ENCODE measurements at regions not wholly inside any gene's neighbourhood (a gene's known extent, or its start where the extent isn't known, plus 50 kb on each side); places are given as distances from the start of the nearest gene placed in this dataset.

DNA sequence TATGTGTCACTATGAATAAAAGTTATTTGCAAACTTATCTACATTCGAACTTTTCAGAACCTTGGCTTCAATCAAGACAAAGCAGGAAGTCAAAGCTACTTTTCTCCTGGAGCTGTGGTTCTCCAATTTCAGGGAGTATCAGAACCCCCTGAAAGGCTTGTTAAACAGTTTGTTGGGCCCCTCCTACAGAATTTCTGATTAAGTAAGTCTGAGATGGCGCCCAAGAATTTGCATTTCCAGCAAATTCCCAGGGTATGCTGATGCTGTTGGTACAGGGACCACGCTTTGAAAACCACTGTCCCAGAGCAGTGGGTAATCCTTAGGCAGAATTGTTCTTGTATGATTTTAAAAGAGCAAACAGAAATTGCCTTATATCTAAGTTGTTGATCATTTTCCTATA is 189.9 kb upstream of the KCNG1 start:
- peaks cover 19% of the 10 kb centered on the region for H3K9me3 Mint-ChIP-seq
- no peak for DNase-seq
- H3K4me3 Mint-ChIP-seq: no peak overlapping the region
- TF ChIP-seq, protein P1, sequence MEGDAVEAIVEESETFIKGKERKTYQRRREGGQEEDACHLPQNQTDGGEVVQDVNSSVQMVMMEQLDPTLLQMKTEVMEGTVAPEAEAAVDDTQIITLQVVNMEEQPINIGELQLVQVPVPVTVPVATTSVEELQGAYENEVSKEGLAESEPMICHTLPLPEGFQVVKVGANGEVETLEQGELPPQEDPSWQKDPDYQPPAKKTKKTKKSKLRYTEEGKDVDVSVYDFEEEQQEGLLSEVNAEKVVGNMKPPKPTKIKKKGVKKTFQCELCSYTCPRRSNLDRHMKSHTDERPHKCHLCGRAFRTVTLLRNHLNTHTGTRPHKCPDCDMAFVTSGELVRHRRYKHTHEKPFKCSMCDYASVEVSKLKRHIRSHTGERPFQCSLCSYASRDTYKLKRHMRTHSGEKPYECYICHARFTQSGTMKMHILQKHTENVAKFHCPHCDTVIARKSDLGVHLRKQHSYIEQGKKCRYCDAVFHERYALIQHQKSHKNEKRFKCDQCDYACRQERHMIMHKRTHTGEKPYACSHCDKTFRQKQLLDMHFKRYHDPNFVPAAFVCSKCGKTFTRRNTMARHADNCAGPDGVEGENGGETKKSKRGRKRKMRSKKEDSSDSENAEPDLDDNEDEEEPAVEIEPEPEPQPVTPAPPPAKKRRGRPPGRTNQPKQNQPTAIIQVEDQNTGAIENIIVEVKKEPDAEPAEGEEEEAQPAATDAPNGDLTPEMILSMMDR (IDR thresholded peaks at IDR 0.05): no peak
- peaks cover 33% of the 10 kb centered on the region for H3K4me1 Mint-ChIP-seq
- H3K27ac Mint-ChIP-seq: no peak overlapping the region
- H3K36me3 Mint-ChIP-seq (ENCODE audit: low read depth): no peaks in the 10 kb centered on the region
- H3K27me3 Mint-ChIP-seq (ENCODE audit: low read depth, poor library complexity): peaks cover 10% of the 10 kb centered on the region

DNA sequence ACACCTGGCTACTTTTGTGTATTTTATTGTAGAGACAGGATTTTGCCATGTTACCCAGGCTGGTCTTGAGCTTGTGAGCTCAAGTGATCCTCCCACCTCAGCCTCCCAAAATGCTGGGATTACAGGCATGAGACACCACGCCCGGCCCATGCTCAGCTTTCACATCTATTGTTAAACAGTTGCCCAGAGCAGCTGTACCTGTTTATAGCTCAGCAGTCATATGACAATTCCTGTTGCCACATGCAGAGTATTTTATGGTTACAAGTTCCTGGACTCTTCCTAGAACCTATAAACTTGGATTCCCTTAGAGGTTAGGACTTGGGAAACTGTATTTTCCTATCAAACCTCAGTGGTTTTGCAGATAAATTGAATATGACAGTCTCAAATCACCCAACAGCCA is 188.3 kb upstream of the KCNG1 start:
- TF ChIP-seq, protein P1 (IDR thresholded peaks at IDR 0.05): no peak
- peaks cover 33% of the 10 kb centered on the region for H3K4me1 Mint-ChIP-seq
- no peaks in the 10 kb centered on the region for H3K36me3 Mint-ChIP-seq (ENCODE audit: low read depth)
- H3K9me3 Mint-ChIP-seq: peaks cover 2% of the 10 kb centered on the region
- no peak overlapping the region for H3K27ac Mint-ChIP-seq
- H3K4me3 Mint-ChIP-seq: no peak overlapping the region
- DNase-seq: no peak
- H3K27me3 Mint-ChIP-seq (ENCODE audit: low read depth, poor library complexity): peaks cover 3% of the 10 kb centered on the region

GRCh38 chr20:51210084-51210483 is 187.2 kb upstream of the KCNG1 start:
- Mint-ChIP-seq H3K27ac (no peak overlapping the region), H3K4me1 (peaks cover 33% of the 10 kb centered on the region), H3K36me3 (ENCODE audit: low read depth) (no peaks in the 10 kb centered on the region), H3K27me3 (ENCODE audit: low read depth, poor library complexity) (peaks cover 8% of the 10 kb centered on the region), H3K4me3 (no peak overlapping the region), H3K9me3 (no peaks in the 10 kb centered on the region)
- TF ChIP-seq, protein P1 (IDR thresholded peaks at IDR 0.05): no peak
- no peak for DNase-seq

GRCh38 chr20:51208162-51208561 is 185.3 kb upstream of the KCNG1 start:
- Mint-ChIP-seq H3K9me3 (no peaks in the 10 kb centered on the region), H3K36me3 (ENCODE audit: low read depth) (no peaks in the 10 kb centered on the region), H3K4me3 (no peak overlapping the region), H3K4me1 (peaks cover 24% of the 10 kb centered on the region), H3K27ac (no peak overlapping the region), H3K27me3 (ENCODE audit: low read depth, poor library complexity) (peaks cover 14% of the 10 kb centered on the region)
- no peak for DNase-seq
- TF ChIP-seq, protein P1 (IDR thresholded peaks at IDR 0.05): no peak

DNA sequence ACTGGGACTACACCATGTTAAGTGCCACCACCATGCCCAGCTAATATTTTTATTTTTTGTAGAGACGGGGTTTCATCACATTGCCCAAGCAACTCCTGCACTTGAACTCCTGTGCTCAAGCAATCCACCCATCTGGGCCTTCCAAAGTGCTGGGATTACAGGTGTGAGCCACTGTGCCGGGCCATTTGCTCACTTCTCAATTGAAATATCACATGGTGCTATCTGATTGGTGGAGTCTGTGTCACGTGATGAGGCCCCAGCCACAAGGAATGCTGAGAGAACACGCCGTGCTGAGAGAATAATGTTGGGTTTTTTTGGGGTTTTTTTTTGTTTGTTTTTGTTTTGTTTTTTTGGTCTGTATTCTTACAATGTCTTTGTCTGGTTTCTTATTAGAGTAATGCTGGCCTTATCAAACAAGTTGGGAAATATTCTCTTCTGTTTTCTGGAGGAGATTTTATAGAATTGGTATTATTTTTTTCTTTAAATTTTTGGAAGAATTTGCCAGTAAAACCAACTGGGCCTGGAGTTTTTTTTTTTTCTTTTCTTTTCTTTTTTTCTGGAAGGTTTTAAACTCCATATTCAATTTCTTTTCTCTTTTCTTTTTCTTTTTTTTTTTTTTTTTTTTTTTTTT is 183.2 kb upstream of the KCNG1 start:
- Mint-ChIP-seq H3K9me3 (no peaks in the 10 kb centered on the region), H3K4me3 (no peak overlapping the region), H3K27ac (no peak overlapping the region), H3K4me1 (peaks cover 10% of the 10 kb centered on the region), H3K36me3 (ENCODE audit: low read depth) (no peaks in the 10 kb centered on the region), H3K27me3 (ENCODE audit: low read depth, poor library complexity) (peaks cover 29% of the 10 kb centered on the region)
- DNase-seq: no peak
- TF ChIP-seq, protein P1 (IDR thresholded peaks at IDR 0.05): no peak

DNA sequence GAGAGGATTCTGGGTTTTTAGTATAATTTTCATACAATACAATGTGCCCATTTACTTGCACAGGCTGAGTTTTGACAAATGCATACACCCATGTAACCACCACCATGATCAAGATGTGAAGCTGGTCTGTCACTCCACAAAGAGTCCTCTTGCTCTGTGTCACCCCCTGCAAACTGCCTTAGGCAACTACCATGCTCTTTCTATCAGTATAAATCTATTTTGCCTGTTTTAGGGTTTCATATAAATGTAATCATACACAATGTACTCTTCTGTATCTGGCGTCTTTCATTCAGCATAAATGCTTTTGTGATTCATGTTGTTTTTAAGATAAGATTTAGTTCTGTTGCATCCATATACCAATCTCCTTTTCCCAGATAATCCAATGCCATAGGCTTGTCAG is 181.9 kb upstream of the KCNG1 start:
- Mint-ChIP-seq H3K4me3 (no peak overlapping the region), H3K4me1 (peaks cover 10% of the 10 kb centered on the region), H3K9me3 (no peaks in the 10 kb centered on the region), H3K36me3 (ENCODE audit: low read depth) (no peaks in the 10 kb centered on the region), H3K27me3 (ENCODE audit: low read depth, poor library complexity) (peaks cover 29% of the 10 kb centered on the region), H3K27ac (no peak overlapping the region)
- no peak for DNase-seq
- TF ChIP-seq, protein P1 (IDR thresholded peaks at IDR 0.05): no peak

All from nephron progenitor cell (in vitro differentiated cells).